ENCODE measurements at regions not wholly inside any gene's neighbourhood (a gene's known extent, or its start where the extent isn't known, plus 50 kb on each side); places are given as distances from the start of the nearest gene placed in this dataset.

DNA sequence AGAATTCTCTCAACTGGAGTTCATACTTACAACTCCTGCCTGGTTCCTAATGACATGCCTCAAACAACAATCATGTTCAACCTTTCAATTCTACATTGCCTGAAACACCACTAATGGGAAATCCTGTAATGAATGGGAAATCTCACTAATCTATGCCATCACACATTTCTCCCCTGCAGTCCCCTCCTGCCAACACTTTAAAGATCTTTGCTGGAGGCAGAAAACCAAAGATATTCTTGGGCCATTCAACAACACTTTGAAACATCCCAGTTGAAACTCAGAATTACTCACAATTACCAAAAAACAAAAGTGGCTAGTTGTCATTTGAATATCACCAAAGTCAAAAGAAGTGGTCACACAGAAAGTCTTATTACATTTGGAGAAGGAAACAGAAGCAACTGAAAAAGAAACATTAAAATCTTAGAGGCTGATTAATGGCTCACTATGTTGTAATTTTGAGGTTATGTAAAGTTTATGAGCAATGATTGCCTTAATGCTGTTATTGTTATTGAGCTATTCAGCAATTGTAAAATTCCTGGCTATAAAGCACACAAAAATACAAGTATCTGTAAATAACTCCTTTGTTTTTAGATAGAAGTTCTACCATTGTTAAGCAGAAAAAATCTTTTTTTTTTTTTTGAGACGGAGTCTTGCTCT is 313.4 kb upstream of the SLC30A5 start:
- no peak for DNase-seq (ENCODE audit: extremely low read depth in 1 of 11, low read depth in 9 of 11, low spot score in 4 of 11)

DNA sequence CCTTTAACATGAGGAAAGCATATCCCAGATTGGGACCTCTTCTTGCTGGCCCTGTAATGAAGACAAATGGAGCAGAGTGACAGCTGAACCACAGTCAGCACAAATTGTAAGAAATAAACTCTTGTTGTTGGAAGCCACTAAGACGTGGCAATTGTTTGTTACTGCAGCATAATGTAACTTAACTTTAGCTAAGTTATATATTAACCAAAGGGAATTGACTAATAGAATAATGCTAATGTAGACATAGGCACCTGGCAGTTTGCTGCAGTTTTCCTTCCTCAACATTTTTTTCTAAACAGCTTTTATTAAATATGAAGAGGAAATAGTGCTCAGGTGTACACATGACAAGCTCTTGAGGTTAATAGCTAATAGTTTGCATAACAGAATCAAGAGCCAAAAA is 300.7 kb upstream of the SLC30A5 start:
- no peak for DNase-seq (ENCODE audit: extremely low read depth in 1 of 11, low read depth in 9 of 11, low spot score in 4 of 11)

GRCh38 chr5:68793993-68794392 is 299.8 kb upstream of the SLC30A5 start:
- DNase-seq (ENCODE audit: extremely low read depth in 1 of 11, low read depth in 9 of 11, low spot score in 4 of 11): no peak

- DNase-seq (ENCODE audit: extremely low read depth in 1 of 11, low read depth in 9 of 11, low spot score in 4 of 11): no peak
Observed at GRCh38 chr5:68795190-68795589, 298.6 kb upstream of the SLC30A5 start.

DNA sequence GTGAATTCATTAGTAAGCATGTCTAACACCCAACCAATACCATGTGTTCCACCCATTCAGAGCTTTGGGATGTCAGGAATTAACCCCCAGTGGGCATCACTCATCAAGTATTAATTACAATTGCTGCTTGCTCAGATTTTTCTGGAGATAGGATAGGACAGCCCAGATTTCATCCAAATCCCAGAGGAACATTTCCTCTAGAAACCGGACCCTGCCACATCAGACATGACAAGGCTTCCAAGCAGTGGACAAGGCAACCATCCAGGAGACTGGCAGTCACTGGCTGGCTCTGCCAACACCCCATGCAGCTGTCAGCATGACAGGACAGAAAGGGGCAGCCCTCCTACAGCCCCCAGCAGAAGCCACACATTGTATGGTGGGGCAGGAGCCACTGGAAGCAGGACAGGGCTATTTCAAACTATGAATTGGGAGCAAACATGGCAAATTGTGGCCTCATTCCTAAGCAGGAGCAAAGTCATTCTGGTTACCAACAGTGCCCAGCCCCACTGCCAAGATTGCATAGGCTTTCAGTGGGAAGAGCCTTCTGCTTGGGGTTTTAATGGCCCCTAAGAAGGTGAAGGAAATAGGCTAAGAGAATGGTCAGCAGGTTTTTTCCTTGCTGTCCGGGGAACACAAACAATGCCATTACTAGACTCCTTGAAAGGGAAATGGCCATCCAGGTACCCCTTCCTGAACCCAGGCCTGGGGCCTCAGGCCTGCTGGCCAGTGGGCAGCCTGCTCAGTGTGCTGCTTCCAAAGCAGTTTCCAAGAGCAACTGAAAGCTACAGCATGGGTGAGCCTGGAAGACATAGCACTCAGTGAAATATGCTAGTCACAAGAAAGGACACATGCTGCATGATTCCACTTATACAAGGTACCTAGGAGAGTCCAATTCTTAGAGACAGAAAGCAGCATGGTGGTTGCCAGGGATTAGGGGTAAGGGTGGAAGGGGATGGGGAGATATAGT is 294.7 kb upstream of the SLC30A5 start:
- DNase-seq (ENCODE audit: extremely low read depth in 1 of 11, low read depth in 9 of 11, low spot score in 4 of 11): no peak

DNA sequence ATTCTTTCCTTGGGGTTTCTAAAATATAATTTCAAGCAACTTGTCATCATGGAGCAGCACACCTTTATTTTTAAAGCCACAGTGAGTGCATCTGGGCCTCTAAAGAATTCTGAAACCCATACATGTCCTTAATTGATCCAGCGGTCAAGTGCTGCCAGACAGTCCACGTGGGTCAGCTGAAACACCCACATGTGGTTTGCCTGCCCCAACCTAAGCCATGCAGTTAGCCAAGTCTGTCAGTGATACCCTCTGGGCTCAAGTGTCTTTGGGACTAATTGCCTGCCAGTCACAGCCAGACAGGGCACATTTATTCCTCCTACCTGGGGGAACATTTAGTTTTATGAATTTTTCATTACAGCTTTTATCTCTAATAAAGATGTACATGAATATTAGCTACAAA is 291.4 kb upstream of the SLC30A5 start:
- no peak for DNase-seq (ENCODE audit: extremely low read depth in 1 of 11, low read depth in 9 of 11, low spot score in 4 of 11)

DNA sequence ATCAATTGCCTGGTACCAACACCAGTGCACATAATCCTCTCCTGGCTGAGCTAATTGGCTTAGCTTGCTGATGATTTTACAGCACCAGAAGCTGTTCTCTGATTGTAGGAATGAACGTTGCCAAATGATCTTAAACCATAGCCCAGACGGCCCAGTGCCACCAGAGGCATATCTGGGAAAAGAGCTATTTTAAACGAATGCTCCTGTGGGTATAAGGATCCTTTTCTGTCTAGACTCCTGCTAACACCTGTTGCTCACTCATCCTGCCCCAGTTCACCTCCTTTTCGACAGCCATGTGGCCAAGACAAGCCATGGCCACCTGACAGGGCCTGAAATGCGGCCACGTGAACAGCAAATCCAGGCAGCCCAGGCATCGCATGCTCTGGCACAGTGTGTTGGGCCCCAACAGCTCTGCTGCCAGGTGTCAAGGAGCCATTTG is 289.9 kb upstream of the SLC30A5 start:
- DNase-seq (ENCODE audit: extremely low read depth in 1 of 11, low read depth in 9 of 11, low spot score in 4 of 11): no peak

- no peak for DNase-seq (ENCODE audit: extremely low read depth in 1 of 11, low read depth in 9 of 11, low spot score in 4 of 11)
Observed at GRCh38 chr5:68804343-68804742, 289.5 kb upstream of the SLC30A5 start.

- DNase-seq (ENCODE audit: extremely low read depth in 1 of 11, low read depth in 9 of 11, low spot score in 4 of 11): no peak
Observed at GRCh38 chr5:68805444-68805843, 288.4 kb upstream of the SLC30A5 start.

DNA sequence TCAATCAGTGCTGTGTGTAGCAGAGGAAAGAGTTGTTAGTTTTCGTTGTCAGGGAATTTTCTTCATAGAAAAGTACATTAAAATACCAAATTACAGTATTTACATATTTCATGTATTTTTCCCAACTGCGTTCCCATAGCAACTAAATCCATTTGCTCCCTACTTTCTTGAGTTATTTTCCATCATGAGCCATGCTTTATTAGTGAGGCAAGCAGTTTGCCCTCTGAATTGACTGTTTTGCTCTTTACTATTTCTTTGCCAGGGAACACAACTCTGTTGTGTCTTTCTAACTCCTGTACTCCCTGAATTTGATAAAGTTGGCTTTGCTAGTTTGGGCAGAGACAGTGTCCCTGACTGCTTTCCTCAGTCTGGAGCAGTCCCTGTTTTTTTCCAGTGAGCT is 276.2 kb upstream of the SLC30A5 start:
- no peak for DNase-seq (ENCODE audit: extremely low read depth in 1 of 11, low read depth in 9 of 11, low spot score in 4 of 11)

DNA sequence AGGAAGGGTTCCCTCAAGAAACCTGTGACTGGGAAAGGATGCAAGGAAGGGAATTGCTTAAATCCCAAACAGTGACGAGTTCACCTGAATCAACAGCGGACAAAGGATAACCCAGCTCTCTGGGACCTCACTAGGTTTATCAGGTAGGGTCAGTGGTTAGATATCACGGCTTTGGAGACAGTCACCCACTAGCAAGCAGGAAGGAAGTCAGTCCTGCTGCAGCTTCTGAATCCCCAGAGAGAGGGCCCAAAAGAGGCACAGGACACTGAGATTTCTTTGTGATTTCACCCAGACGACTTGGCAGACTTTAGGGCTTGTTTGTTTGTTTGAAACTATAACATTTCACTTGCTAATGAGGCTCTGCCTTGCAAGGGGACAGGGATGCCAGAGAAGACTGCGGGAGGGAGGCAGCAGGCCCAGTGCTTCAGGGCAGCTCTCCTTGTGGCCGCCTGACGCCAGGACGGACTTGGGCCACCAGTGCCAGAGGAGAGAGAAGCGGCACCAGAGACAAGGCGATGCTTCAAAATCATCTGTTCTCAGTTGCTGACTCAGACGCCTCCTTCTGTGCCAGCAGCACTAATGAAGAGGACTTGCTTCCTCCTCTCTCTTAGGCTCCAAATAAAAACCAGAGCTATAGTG is 275.6 kb upstream of the SLC30A5 start:
- no peak for DNase-seq (ENCODE audit: extremely low read depth in 1 of 11, low read depth in 9 of 11, low spot score in 4 of 11)

GRCh38 chr5:68818870-68819269 is 274.9 kb upstream of the SLC30A5 start:
- no peak for DNase-seq (ENCODE audit: extremely low read depth in 1 of 11, low read depth in 9 of 11, low spot score in 4 of 11)

GRCh38 chr5:68821056-68821455 is 272.8 kb upstream of the SLC30A5 start:
- DNase-seq (ENCODE audit: extremely low read depth in 1 of 11, low read depth in 9 of 11, low spot score in 4 of 11): no peak

- DNase-seq (ENCODE audit: extremely low read depth in 1 of 11, low read depth in 9 of 11, low spot score in 4 of 11): no peak
Observed at GRCh38 chr5:68822796-68823195, 271.0 kb upstream of the SLC30A5 start.

- DNase-seq (ENCODE audit: extremely low read depth in 1 of 11, low read depth in 9 of 11, low spot score in 4 of 11): no peak
Observed at GRCh38 chr5:68823301-68823700, 270.5 kb upstream of the SLC30A5 start.

DNA sequence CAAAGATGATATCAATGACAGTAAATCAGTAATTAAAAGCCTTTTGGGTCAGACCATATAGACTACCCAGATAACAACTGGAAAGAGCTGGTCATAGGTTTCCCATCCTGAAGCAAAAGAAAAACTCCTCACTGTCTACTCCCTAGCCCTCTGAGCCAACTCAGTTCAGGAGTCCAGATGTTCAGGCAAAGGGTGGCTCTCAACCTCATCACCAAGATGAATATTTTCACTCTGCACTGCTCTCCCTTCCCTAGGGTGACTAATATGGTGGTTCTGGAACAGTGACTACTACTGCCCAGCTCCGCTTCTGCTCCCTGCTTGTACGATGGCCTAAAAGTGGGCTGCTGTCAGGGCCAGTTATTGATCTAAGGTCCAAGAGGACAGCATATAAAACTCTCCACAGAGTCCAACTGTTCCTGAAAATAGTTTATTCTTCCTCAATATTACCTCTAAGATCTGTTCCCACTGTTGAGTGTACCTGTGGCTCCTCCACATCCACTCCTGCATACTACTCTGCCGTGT is 263.4 kb upstream of the SLC30A5 start:
- no peak for DNase-seq (ENCODE audit: extremely low read depth in 1 of 11, low read depth in 9 of 11, low spot score in 4 of 11)

DNA sequence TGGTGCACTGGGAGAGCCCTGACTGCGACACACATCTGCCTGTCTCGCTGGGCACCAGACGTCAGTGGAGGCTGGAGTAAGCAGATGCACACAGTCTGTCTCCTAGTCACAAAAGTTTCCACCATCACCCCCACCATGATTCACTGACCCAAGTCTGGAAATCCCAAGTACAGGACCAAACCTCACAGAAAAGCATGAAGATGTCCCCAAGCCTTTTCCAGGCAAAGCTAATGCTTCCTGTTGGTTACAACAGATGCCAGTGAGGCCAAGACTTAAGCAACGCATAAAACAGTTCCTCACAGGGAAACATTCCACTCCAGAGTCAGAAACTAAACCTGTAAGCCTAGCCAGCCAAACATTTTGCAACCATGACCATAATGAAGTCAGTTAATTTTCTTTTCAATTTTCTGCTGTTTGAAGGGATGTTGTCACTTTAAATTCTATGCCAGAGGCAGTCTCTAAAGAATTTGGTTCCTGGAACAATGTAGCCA is 259.3 kb upstream of the SLC30A5 start:
- no peak for DNase-seq (ENCODE audit: extremely low read depth in 1 of 11, low read depth in 9 of 11, low spot score in 4 of 11)

DNA sequence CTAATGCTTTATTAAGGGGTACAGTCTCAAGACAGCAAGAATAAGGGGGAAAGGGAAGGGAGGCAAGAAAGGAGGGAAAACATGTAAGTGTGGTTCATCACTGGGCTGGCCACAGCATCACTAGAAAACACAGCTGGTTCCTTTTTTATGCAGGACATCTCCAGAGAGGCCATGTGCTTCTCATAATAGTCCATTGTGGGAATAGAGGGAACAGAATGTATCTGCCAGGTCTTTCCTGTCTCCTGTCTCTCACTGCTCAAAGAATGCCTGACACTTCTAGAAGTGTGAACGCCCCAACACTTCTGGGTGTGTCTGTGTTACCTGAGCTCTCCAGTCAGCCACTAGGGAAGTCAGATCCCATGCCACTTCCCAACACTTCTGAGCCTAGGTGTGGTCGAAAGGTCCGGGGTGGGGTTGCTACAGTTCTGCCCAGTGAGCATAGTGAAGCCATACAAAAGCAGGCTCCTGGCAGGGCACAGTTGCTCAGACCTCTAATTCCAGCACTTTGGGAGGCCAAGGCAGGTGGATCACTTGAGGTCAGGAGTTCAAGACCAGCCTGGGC is 255.6 kb upstream of the SLC30A5 start:
- no peak for DNase-seq (ENCODE audit: extremely low read depth in 1 of 11, low read depth in 9 of 11, low spot score in 4 of 11)

- no peak for DNase-seq (ENCODE audit: extremely low read depth in 1 of 11, low read depth in 9 of 11, low spot score in 4 of 11)
Observed at GRCh38 chr5:68839019-68839552, 254.7 kb upstream of the SLC30A5 start.

All from renal cortex interstitium (tissue), 11 donors.